Amniotic stem cell (primary cell): ENCODE measurements at regions not wholly inside any gene's neighbourhood (a gene's known extent, or its start where the extent isn't known, plus 50 kb on each side); places are given as distances from the start of the nearest gene placed in this dataset.
"Not testable (repeated sequence)": the region's sequence is repeated elsewhere in the genome, so short reads cannot be mapped to it uniquely, and the experiment has no call there.

Experiments
- DNase-seq: peaks from one replicate; lab custom pipeline; 2025; lab: John Stamatoyannopoulos, UW

DNA sequence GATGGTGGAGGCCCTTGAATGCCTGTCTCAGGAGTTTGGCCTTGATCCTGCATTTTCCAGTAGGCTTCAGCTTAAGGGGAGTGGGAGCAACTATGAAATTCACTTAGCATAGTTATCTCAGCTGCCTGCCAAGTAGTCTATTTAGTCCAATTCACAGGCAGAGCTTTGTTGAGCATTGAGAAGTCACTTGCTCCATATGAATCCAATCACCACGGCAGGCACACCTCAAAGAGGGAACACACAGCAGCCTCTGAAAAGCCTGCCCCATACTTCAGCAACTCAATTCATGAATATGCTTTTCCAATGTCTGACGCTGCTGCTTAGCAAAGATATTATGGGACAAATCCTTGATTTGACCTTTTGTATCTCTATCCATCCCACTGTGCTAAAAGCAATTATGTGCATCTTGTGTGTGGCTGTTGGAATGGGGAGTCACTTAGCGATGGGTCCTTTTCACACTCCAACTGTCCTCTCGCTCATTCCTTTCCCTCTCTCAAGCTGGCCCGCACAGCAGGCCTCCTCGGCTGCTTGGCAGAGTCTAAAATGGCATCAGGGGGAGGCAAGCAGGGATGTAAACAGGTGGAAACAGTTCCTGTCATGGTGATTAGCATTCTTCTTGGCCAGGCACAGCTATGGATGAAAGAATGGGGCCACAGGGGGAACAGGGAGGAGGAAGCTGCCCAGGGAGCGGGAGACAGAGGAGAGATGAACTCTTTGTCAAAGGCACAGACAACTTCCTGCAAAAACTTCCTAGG lies 56.0 kb upstream of the LRPPRC start:
- DNase-seq = no peak

- no peak for DNase-seq
These were observed 56.8 kb upstream of the LRPPRC start for GRCh38 chr2:44052584-44052983.

GRCh38 chr2:44053052-44053451 lies 57.3 kb upstream of the LRPPRC start:
- no peak for DNase-seq

GRCh38 chr2:44053456-44053855 lies 57.7 kb upstream of the LRPPRC start:
- DNase-seq = no peak

DNA sequence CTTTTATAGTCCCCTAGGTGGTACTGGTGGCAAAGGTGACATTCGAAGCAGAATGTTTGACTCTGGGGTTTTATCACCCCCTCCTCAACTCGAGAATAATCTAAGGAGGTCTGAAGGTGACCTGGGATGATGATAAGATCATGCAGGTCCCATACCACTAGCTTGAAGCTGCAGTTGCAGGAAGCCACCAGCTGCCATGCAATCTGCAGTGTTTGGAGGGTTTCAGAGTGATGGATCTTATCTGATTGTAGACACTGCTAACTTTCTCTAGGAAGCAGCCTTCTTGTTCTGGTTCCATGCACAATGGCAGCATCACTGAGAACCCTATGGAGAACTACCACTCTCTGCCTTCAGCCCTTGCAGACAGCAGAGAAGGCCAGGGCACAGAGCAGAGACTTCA lies 59.4 kb upstream of the LRPPRC start:
- no peak for DNase-seq

GRCh38 chr2:44055664-44056063 lies 59.9 kb upstream of the LRPPRC start:
- DNase-seq = no peak

DNA sequence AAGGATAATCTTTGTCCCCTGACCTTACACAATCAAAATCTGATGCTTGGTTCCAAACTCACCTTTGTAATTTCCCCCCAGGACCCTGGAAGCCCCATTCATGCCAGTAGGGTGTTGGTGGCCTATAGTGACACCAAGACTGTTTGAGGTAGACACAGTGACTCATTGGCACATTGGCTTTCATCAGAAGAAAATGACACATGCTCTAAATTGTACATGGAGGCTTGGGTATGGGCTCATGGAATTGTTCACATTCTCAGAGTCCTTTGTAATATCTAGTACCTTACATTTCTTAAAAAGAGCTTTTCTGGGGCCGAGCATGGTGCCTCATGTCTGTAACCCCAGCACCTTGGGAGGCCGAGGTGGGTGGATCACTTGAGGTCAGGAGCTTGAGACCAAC lies 61.2 kb upstream of the LRPPRC start:
- no peak for DNase-seq

- not testable (repeated sequence) for DNase-seq
These were observed 64.5 kb upstream of the LRPPRC start for GRCh38 chr2:44060286-44060685.

- no peak for DNase-seq
These were observed 65.2 kb upstream of the LRPPRC start for GRCh38 chr2:44060990-44061389.

GRCh38 chr2:44061469-44061868 lies 65.7 kb upstream of the LRPPRC start:
- DNase-seq = no peak

- no peak for DNase-seq
These were observed 66.1 kb upstream of the LRPPRC start for GRCh38 chr2:44061876-44062275.

GRCh38 chr2:44063033-44063432 lies 67.2 kb upstream of the LRPPRC start:
- no peak for DNase-seq

GRCh38 chr2:44064281-44064680 lies 68.5 kb upstream of the LRPPRC start:
- not testable (repeated sequence) for DNase-seq

GRCh38 chr2:44067012-44067790 lies 71.4 kb upstream of the LRPPRC start:
- DNase-seq = not testable (repeated sequence)

DNA sequence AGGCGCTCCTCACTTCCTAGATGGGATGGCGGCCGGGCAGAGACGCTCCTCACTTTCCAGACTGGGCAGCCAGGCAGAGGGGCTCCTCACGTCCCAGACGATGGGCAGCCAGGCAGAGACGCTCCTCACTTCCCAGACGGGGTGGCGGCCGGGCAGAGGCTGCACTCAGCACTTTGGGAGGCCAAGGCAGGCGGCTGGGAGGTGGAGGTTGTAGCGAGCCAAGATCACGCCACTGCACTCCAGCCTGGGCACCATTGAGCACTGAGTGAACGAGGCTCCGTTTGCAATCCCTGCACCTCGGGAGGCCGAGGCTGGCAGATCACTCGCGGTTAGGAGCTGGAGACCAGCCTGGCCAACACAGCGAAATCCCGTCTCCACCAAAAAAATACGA lies 72.0 kb upstream of the LRPPRC start:
- not testable (repeated sequence) for DNase-seq

- no peak for DNase-seq
These were observed 75.8 kb upstream of the LRPPRC start for GRCh38 chr2:44071454-44072046.

- not testable (repeated sequence) for DNase-seq
These were observed 77.9 kb upstream of the LRPPRC start for GRCh38 chr2:44073667-44074066.

DNA sequence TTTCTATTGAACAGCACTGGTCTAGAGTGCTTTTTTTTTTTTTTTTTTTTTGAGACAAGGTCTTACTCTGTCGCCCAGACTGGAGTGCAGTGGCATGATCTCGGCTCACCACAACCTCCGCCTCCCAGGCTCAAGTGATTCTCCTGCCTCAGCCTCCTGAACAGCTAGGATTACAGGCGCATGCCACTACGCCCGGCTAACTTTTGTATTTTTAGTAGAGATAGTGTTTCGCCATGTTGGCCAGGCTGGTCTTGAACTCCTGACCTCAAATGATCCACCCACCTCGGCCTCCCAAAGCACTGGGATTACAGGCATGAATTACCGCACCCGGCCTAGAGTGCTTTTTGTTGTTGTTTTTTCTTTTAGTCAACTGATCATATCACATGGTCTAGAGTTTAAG lies 79.0 kb upstream of the LRPPRC start:
- DNase-seq = not testable (repeated sequence)

DNA sequence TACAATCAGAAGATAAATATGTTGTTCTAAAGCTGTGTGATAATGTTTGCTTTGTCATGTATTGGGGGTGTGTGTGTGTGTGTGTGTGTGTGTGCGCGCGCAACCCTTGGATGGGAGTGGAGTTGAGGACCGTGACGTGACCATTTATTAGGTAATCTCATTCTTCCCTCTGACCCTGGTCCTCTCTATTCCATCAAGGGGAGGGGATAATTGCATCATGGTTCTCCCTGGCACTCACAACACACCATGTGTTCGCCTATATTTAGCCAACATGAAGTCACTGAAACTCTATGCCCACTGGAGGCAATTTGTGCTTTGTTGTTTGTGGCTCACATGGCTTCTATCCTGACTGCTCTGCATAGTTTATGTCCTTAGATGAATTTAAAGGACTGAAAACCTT lies 79.8 kb upstream of the LRPPRC start:
- DNase-seq = no peak

- no peak for DNase-seq
These were observed 82.2 kb upstream of the LRPPRC start for GRCh38 chr2:44077942-44078511.

DNA sequence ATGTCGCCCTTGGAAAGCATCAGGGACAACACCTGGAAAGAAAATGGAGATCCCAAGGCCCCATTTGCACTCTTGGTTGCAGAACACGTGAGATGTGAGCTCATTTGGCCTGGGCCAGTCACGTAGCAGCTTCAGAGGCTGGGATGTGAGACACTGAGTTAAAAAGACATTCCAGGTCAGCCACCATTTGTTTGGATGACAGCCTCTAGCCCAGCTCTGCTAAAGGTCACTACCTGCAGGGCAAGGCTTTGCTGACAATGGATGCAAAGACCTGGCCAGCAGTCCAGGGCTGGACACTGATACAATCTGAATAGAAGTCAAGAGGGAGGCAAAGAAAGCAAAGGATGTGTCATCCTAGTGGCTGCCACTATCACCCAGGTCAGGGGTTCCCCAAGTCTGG lies 83.9 kb upstream of the LRPPRC start:
- DNase-seq = no peak

DNA sequence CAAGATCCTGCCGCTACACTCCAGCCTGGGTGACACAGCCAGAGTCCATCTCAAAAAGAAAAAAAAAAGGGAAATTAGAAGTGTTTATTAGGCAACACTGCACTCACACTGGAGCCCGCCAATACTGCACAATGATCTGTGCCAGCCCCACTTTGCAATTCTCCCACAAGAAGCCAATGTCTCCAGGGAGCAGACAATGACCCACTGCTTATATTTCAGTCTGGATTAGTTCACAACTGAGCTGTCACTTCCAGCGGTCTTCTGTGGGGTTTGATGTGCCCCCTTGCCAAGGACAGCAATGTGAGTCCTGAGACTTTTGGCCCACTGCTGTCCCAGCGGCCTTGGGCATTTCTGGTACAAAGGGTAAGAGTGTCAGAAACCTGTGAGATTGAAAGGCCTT lies 85.6 kb upstream of the PPM1B start:
- no peak for DNase-seq

GRCh38 chr2:44084850-44085249 lies 83.8 kb upstream of the PPM1B start:
- no peak for DNase-seq
